Mammary epithelial cell (primary cell): ENCODE measurements at regions not wholly inside any gene's neighbourhood (a gene's known extent, or its start where the extent isn't known, plus 50 kb on each side); places are given as distances from the start of the nearest gene placed in this dataset.

Experiments used
- CTCF ChIP-seq, 2 donors: IDR thresholded peaks in 1 of 2; conservative IDR thresholded peaks in 1 of 2; 2 replicates each; pipeline ENCODE4 v1.5.1; 2011 to 2012; ENCODE audit warnings: inconsistent platforms in 2 of 2, low read length in 2 of 2, mild to moderate bottlenecking in 2 of 2, control low read depth in 1 of 2, low read depth in 1 of 2; ENCODE audit not compliant: insufficient read depth in 1 of 2; ENCODE audit errors: extremely low read depth in 1 of 2
- EZH2 ChIP-seq: IDR thresholded peaks from 2 replicates; pipeline ENCODE4 v1.6.1; 2012; ENCODE audit warnings: low read length, inconsistent platforms, borderline replicate concordance

GRCh38 chr13:27712421-27712820 lies 79.9 kb upstream of the GSX1 start:
- TF ChIP-seq CTCF (conservative IDR thresholded peaks at IDR 0.05 in 1 of 2, IDR thresholded peaks at IDR 0.05 in 1 of 2; ENCODE audit: extremely low read depth in 1 of 2, insufficient read depth in 1 of 2, low read depth in 1 of 2, low read length in 2 of 2) (peak in 1 of 2 donors; percentile 32), EZH2 (no peak)
